SK-N-SH (cell line): ENCODE measurements at regions not wholly inside any gene's neighbourhood (a gene's known extent, or its start where the extent isn't known, plus 50 kb on each side); places are given as distances from the start of the nearest gene placed in this dataset.
A peak's percentile ranks its signal among the peaks of the same experiment; 100 is the strongest.
"Not testable (repeated sequence)": the region's sequence is repeated elsewhere in the genome, so short reads cannot be mapped to it uniquely, and the experiment has no call there.

Experiments used
- CTCF ChIA-PET: fragments of 300-600, 350-600 bp; formaldehyde crosslinking; extraction: SDS; loops from one replicate; lab custom pipeline; 2021; lab: Yijun Ruan, JAX
- POLR2A ChIA-PET: fragments of 350-600 bp; sonication (Branson Sonifier 250); formaldehyde crosslinking; extraction: SDS; loops from one replicate; lab custom pipeline; 2020; ENCODE audit warnings: antibody characterized with exemption, inconsistent platforms; lab: Yijun Ruan, JAX
- DNase-seq: peaks from one replicate; pipeline ENCODE4 v3.0.0; 2012
- H2AFZ ChIP-seq: fragments of 200-600 bp; sonication (generic); 2 replicates; pipeline ENCODE4 v1.8.1; 2016; ENCODE audit warnings: antibody characterized with exemption, mild to moderate bottlenecking, low read depth
- H3F3A ChIP-seq: fragments of 200-600 bp; sonication (generic); replicated peaks from 2 replicates; pipeline ENCODE3; 2016; ENCODE audit warnings: antibody characterized with exemption, mild to moderate bottlenecking; ENCODE audit not compliant: insufficient read depth
- H3K27ac ChIP-seq, 2 experiments: fragments of 200-500 bp in 1 of 2; fragments of 200-600 bp in 1 of 2; sonication (Bioruptor generic) in 1 of 2; sonication (generic), shearing (Covaris generic) in 1 of 2; 2 replicates each; pipeline versions ENCODE4 v1.5.1 to v1.6.1; 2014 to 2016; ENCODE audit warnings: low read depth in 2 of 2, inconsistent platforms in 1 of 2, low read length in 1 of 2, mild to moderate bottlenecking in 1 of 2, mixed read lengths in 1 of 2
- H3K27me3 ChIP-seq: fragments of 200-600 bp; sonication (generic), shearing (Covaris generic); 2 replicates; pipeline ENCODE4 v1.6.1; 2016; ENCODE audit warnings: mixed run types; ENCODE audit not compliant: insufficient read depth
- H3K36me3 ChIP-seq, 2 experiments: fragments of 200-500 bp in 1 of 2; fragments of 200-600 bp in 1 of 2; sonication (Bioruptor generic) in 1 of 2; sonication (generic) in 1 of 2; replicated peaks in 1 of 2; 2 replicates each; pipeline versions ENCODE3 to v1.5.1; 2014 to 2016; ENCODE audit warnings: low read length in 1 of 2, mild to moderate bottlenecking in 1 of 2; ENCODE audit not compliant: insufficient read depth in 2 of 2, control insufficient read depth in 1 of 2
- H3K4me1 ChIP-seq, 2 experiments: fragments of 200-500 bp in 1 of 2; fragments of 200-600 bp in 1 of 2; sonication (Bioruptor generic) in 1 of 2; sonication (generic), shearing (Covaris generic) in 1 of 2; 2 replicates each; pipeline versions ENCODE4 v1.5.1 to v1.6.1; 2014 to 2016; ENCODE audit warnings: low read depth in 1 of 2, low read length in 1 of 2, mixed run types in 1 of 2; ENCODE audit not compliant: insufficient read depth in 2 of 2, control insufficient read depth in 1 of 2
- H3K4me2 ChIP-seq: fragments of 200-600 bp; sonication (generic), shearing (Covaris generic); 2 replicates; pipeline ENCODE4 v1.6.1; 2017; ENCODE audit warnings: mixed run types
- H3K4me3 ChIP-seq, 2 experiments: fragments of 200-500 bp in 1 of 2; fragments of 200-600 bp in 1 of 2; sonication (Bioruptor generic) in 1 of 2; sonication (generic), shearing (Covaris generic) in 1 of 2; 2 replicates each; pipeline versions ENCODE4 v1.5.1 to v1.8.1; 2014 to 2016; ENCODE audit warnings: low read depth in 2 of 2, inconsistent platforms in 1 of 2, low read length in 1 of 2, mild to moderate bottlenecking in 1 of 2, mixed read lengths in 1 of 2, moderate library complexity in 1 of 2
- H3K79me2 ChIP-seq: fragments of 200-600 bp; sonication (generic); 2 replicates; pipeline ENCODE4 v1.8.1; 2017; ENCODE audit warnings: mild to moderate bottlenecking; ENCODE audit not compliant: insufficient read depth
- H3K9ac ChIP-seq: fragments of 200-600 bp; sonication (generic); 2 replicates; pipeline ENCODE4 v1.6.1; 2017; ENCODE audit warnings: mixed run types
- H3K9me2 ChIP-seq: fragments of 200-600 bp; sonication (generic); 2 replicates; pipeline ENCODE4 v1.6.1; 2017; ENCODE audit warnings: mixed run types
- H3K9me3 ChIP-seq: fragments of 200-600 bp; sonication (generic); 2 replicates; pipeline ENCODE4 v1.6.1; 2017; ENCODE audit warnings: mixed run types, mild to moderate bottlenecking, moderate library complexity
- H4K20me1 ChIP-seq: fragments of 200-600 bp; sonication (generic); 2 replicates; pipeline ENCODE4 v1.6.1; 2017; ENCODE audit warnings: mild to moderate bottlenecking, mixed run types; ENCODE audit not compliant: insufficient read depth
- FOSL2 ChIP-seq: IDR thresholded peaks from 2 replicates; pipeline ENCODE4 v1.4.0; 2012; ENCODE audit warnings: low read depth, mild to moderate bottlenecking, moderate library complexity, borderline replicate concordance
- NRF1 ChIP-seq: IDR thresholded peaks from 2 replicates; pipeline ENCODE4 v1.6.1; 2012; ENCODE audit warnings: low read depth, mild to moderate bottlenecking, low read length
- WGBS: methylation state at CpG from one replicate; pipeline ENCODE4 v1.1.6; 2017; ENCODE audit warnings: low lambda C conversion rate; 5-methylcytosine and 5-hydroxymethylcytosine counted together
- TF ChIP-seq, protein P1 (sequence below): fragments of 200-600 bp; sonication (generic); IDR thresholded peaks from 2 replicates; pipeline ENCODE4 v1.6.1; 2017; ENCODE audit warnings: antibody characterized with exemption, mild to moderate bottlenecking, moderate library complexity

- no peak for DNase-seq
Observed at GRCh38 chr13:56755181-56755935, 385.4 kb upstream of the PRR20A start.

GRCh38 chr13:56763333-56763732 lies 377.4 kb upstream of the PRR20A start:
- H3F3A ChIP-seq, POLR2A ChIA-PET, H3K9me3 ChIP-seq, H3K36me3 ChIP-seq, H3K4me1 ChIP-seq, H3K79me2 ChIP-seq, H3K9me2 ChIP-seq, DNase-seq, H3K27ac ChIP-seq, H3K4me3 ChIP-seq, H4K20me1 ChIP-seq, H3K4me2 ChIP-seq, CTCF ChIA-PET, H2AFZ ChIP-seq, H3K27me3 ChIP-seq, H3K9ac ChIP-seq: not testable (repeated sequence)
- whole genome bisulfite sequencing = 13% methylated on average over 1 of the region's 1 CpG

More at GRCh38 chr13:56755181-56755935, 385.4 kb upstream of the PRR20A start:
- Histone ChIP-seq H3K4me2 (no peak overlapping the region), H3K36me3 (no peaks in the 10 kb centered on the region), H3K4me3 (no peak overlapping the region), H3K9me3 (no peaks in the 10 kb centered on the region), H3F3A (no peaks in the 10 kb centered on the region), H3K27me3 (no peaks in the 10 kb centered on the region), H3K79me2 (no peaks in the 10 kb centered on the region), H3K4me1 (no peaks in the 10 kb centered on the region), H3K9ac (no peak overlapping the region), H3K27ac (no peak overlapping the region), H2AFZ (no peak overlapping the region), H3K9me2 (no peaks in the 10 kb centered on the region), H4K20me1 (no peaks in the 10 kb centered on the region)
- WGBS = 7% methylated on average over 3 of the region's 3 CpGs
- POLR2A ChIA-PET = no interaction called here
- no peak for TF ChIP-seq NRF1
- TF ChIP-seq, protein P1, sequence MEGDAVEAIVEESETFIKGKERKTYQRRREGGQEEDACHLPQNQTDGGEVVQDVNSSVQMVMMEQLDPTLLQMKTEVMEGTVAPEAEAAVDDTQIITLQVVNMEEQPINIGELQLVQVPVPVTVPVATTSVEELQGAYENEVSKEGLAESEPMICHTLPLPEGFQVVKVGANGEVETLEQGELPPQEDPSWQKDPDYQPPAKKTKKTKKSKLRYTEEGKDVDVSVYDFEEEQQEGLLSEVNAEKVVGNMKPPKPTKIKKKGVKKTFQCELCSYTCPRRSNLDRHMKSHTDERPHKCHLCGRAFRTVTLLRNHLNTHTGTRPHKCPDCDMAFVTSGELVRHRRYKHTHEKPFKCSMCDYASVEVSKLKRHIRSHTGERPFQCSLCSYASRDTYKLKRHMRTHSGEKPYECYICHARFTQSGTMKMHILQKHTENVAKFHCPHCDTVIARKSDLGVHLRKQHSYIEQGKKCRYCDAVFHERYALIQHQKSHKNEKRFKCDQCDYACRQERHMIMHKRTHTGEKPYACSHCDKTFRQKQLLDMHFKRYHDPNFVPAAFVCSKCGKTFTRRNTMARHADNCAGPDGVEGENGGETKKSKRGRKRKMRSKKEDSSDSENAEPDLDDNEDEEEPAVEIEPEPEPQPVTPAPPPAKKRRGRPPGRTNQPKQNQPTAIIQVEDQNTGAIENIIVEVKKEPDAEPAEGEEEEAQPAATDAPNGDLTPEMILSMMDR = peak; percentile 54
- CTCF ChIA-PET = no interaction called here

GRCh38 chr13:56773148-56773547 lies 367.6 kb upstream of the PRR20A start:
- Histone ChIP-seq H3K27me3 (no peaks in the 10 kb centered on the region), H3K4me1 (no peaks in the 10 kb centered on the region), H4K20me1 (no peaks in the 10 kb centered on the region), H3K36me3 (no peaks in the 10 kb centered on the region), H3K79me2 (no peaks in the 10 kb centered on the region), H3K9me3 (no peaks in the 10 kb centered on the region; the same call in 1 of the 2 replicates), H3K4me2 (no peak overlapping the region), H3K9me2 (no peaks in the 10 kb centered on the region), H2AFZ (no peak overlapping the region), H3F3A (no peaks in the 10 kb centered on the region), H3K27ac (no peak overlapping the region), H3K9ac (no peak overlapping the region), H3K4me3 (no peak overlapping the region)
- ChIA-PET CTCF (no interaction called here), POLR2A (no interaction called here)
- TF ChIP-seq FOSL2 = no peak
- no peak for DNase-seq
- WGBS = 43% methylated on average over 4 of the region's 4 CpGs
